ENCODE measurements at regions not wholly inside any gene's neighbourhood (a gene's known extent, or its start where the extent isn't known, plus 50 kb on each side); places are given as distances from the start of the nearest gene placed in this dataset.

GRCh38 chr6:160940197-160940596 lies 51.4 kb upstream of the MAP3K4 start:
- intact Hi-C loops (cut with DNase I): no loop called here
- no peak for ATAC-seq
- no peak for DNase-seq (ENCODE audit: low spot score)

All from sciatic nerve (tissue), 2 donors.